ENCODE measurements at regions not wholly inside any gene's neighbourhood (a gene's known extent, or its start where the extent isn't known, plus 50 kb on each side); places are given as distances from the start of the nearest gene placed in this dataset.

- TF ChIP-seq CTCF (conservative IDR thresholded peaks at IDR 0.05; ENCODE audit: low read length) (no peak), EZH2phosphoT487 (IDR thresholded peaks at IDR 0.05; ENCODE audit: borderline replicate concordance) (no peak)
Observed at GRCh38 chr7:67493366-67493765, 496.7 kb downstream of the TYW1 start.
